ENCODE measurements at regions not wholly inside any gene's neighbourhood (a gene's known extent, or its start where the extent isn't known, plus 50 kb on each side); places are given as distances from the start of the nearest gene placed in this dataset.

DNA sequence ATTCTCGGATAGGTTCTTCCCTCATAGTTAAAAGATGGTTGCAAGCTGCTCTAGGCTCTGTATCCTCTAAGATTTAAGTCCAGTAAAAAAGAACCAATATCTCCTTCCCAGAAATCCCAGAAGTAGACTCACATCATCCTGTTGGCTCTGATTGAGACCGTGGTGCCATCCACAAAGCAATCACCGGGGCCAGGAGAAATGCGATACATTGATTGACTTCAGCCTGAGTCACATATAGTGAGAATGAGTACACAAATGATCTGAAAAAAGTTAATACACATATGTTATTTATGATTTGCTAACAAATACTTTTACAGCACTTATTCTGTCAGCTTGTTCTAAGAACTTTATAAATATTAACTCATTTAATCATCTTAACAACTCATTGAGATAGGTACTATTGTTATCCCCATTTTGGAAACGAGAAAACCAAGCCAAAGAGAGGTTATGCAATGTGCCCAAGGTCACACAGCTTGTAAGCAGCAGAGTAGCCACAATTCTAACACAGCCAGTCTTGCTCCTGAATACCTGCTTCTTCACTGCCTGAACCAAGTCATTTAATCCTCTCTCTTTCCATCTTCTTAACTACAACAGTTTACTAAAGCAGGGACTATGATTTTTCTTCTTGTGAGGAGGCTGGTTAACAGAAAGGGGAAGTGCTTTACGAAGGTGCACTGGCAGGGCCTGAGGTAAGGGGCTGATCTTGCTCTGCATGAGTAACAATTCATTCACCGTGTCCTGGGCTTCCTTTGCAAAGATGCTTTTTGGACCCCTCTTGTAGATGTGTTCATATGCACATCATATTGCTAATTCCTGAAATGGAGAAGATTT, 177.0 kb downstream of the REEP3 start:
- no peak overlapping the region for H3K27ac ChIP-seq

GRCh38 chr10:63698787-63699150, 177.6 kb downstream of the REEP3 start:
- Histone ChIP-seq H3K36me3 (no peaks in the 10 kb centered on the region), H3K9me3 (no peaks in the 10 kb centered on the region), H3K4me1 (ENCODE audit: control insufficient read depth in 1 of 2, insufficient read depth in 1 of 2, low read depth in 1 of 2, low read length in 1 of 2) (peaks cover 20 to 22% of the 10 kb centered on the region in 2 experiments), H3K27ac (no peak overlapping the region), H3K27me3 (no peaks in the 10 kb centered on the region), H3K4me3 (ENCODE audit: low read depth in 1 of 2, low read length in 1 of 2) (no peak overlapping the region)
- TF ChIP-seq, protein P1, sequence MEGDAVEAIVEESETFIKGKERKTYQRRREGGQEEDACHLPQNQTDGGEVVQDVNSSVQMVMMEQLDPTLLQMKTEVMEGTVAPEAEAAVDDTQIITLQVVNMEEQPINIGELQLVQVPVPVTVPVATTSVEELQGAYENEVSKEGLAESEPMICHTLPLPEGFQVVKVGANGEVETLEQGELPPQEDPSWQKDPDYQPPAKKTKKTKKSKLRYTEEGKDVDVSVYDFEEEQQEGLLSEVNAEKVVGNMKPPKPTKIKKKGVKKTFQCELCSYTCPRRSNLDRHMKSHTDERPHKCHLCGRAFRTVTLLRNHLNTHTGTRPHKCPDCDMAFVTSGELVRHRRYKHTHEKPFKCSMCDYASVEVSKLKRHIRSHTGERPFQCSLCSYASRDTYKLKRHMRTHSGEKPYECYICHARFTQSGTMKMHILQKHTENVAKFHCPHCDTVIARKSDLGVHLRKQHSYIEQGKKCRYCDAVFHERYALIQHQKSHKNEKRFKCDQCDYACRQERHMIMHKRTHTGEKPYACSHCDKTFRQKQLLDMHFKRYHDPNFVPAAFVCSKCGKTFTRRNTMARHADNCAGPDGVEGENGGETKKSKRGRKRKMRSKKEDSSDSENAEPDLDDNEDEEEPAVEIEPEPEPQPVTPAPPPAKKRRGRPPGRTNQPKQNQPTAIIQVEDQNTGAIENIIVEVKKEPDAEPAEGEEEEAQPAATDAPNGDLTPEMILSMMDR (IDR thresholded peaks at IDR 0.05), result no peak

More for the DNA sequence above, 177.0 kb downstream of the REEP3 start:
- H3K27me3 ChIP-seq, result no peaks in the 10 kb centered on the region
- no peaks in the 10 kb centered on the region for H3K36me3 ChIP-seq
- H3K9me3 ChIP-seq, result no peaks in the 10 kb centered on the region
- TF ChIP-seq, protein P1 (IDR thresholded peaks at IDR 0.05), result no peak
- no peak overlapping the region for H3K4me3 ChIP-seq (ENCODE audit: low read depth in 1 of 2, low read length in 1 of 2)
- peaks cover 14 to 16% of the 10 kb centered on the region in 2 experiments for H3K4me1 ChIP-seq (ENCODE audit: control insufficient read depth in 1 of 2, insufficient read depth in 1 of 2, low read depth in 1 of 2, low read length in 1 of 2)

DNA sequence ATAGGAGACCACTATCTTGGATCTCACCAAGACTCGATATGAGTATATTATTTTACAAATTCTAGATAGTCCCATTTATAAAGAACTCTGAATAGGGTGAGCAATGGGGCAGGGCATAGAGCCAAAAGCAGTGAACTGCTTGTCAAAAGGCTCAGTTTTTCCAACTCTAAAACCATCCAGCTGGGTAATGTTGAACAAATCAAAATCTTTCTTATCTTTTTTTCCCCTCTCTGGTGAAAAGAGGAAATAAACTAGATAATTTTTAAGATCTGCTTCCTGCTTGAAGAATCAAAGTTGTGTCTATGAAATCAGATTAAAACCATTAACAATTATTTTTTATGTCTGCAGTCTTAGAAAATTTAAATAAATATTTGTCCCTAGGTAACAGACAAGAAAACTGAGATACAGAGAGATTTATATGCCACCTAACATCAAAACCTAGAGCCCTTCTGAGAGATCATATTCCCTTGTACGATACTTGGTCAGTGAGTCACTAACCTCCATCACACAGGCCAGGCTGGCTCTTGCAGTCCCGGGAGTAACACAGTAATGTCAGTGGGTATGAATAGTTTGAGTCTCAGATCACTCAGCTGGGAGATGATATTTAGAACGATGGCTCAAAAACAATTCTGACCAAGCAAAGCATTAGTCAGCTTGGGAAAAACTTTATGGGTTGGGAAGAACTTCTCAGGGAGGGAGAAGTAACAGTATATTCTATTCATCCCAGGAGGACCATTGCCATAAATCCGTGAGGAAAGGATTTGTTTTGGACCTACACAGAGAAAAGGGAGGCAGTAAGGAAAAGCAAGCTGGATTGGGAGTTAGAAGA, 178.8 kb downstream of the REEP3 start:
- Histone ChIP-seq H3K27ac (no peak overlapping the region), H3K36me3 (no peaks in the 10 kb centered on the region), H3K9me3 (no peaks in the 10 kb centered on the region), H3K4me3 (ENCODE audit: low read depth in 1 of 2, low read length in 1 of 2) (no peak overlapping the region), H3K27me3 (no peaks in the 10 kb centered on the region), H3K4me1 (ENCODE audit: control insufficient read depth in 1 of 2, insufficient read depth in 1 of 2, low read depth in 1 of 2, low read length in 1 of 2) (peaks cover 22 to 28% of the 10 kb centered on the region in 2 experiments)
- TF ChIP-seq, protein P1 (IDR thresholded peaks at IDR 0.05), result no peak

GRCh38 chr10:63700631-63701156, 179.5 kb downstream of the REEP3 start:
- TF ChIP-seq, protein P1 (IDR thresholded peaks at IDR 0.05), result no peak
- Histone ChIP-seq H3K36me3 (no peaks in the 10 kb centered on the region), H3K4me3 (ENCODE audit: low read depth in 1 of 2, low read length in 1 of 2) (no peak overlapping the region), H3K27me3 (no peaks in the 10 kb centered on the region), H3K4me1 (ENCODE audit: control insufficient read depth in 1 of 2, insufficient read depth in 1 of 2, low read depth in 1 of 2, low read length in 1 of 2) (peaks cover 22 to 28% of the 10 kb centered on the region in 2 experiments), H3K9me3 (no peaks in the 10 kb centered on the region), H3K27ac (no peak overlapping the region)

- H3K9me3 ChIP-seq, result no peaks in the 10 kb centered on the region
- H3K4me1 ChIP-seq (ENCODE audit: control insufficient read depth in 1 of 2, insufficient read depth in 1 of 2, low read depth in 1 of 2, low read length in 1 of 2), result peaks cover 22 to 30% of the 10 kb centered on the region in 2 experiments
- TF ChIP-seq, protein P1 (IDR thresholded peaks at IDR 0.05), result no peak
- H3K27ac ChIP-seq, result no peak overlapping the region
- no peaks in the 10 kb centered on the region for H3K27me3 ChIP-seq
- H3K4me3 ChIP-seq (ENCODE audit: low read depth in 1 of 2, low read length in 1 of 2), result no peak overlapping the region
- H3K36me3 ChIP-seq, result no peaks in the 10 kb centered on the region
Measured at GRCh38 chr10:63702092-63702491, 180.9 kb downstream of the REEP3 start.
